ENCODE measurements at regions not wholly inside any gene's neighbourhood (a gene's known extent, or its start where the extent isn't known, plus 50 kb on each side); places are given as distances from the start of the nearest gene placed in this dataset.

- no peak for TF ChIP-seq CTCF (IDR thresholded peaks at IDR 0.05)
- no peak for TF ChIP-seq POLR2A (IDR thresholded peaks at IDR 0.05)
Observed at GRCh38 chr4:3599951-3600350, 67.7 kb upstream of the LRPAP1 start.
